H9 (cell line): ENCODE measurements at regions not wholly inside any gene's neighbourhood (a gene's known extent, or its start where the extent isn't known, plus 50 kb on each side); places are given as distances from the start of the nearest gene placed in this dataset.

Experiments used
- DNase-seq: peaks from one replicate; pipeline ENCODE4 v3.0.0-alpha.2; 2017
- H2AFZ ChIP-seq: one replicate; pipeline ENCODE4 v1.6.1; 2013; ENCODE audit warnings: mild to moderate bottlenecking, low read length, control low read depth, moderate library complexity
- H2AK5ac ChIP-seq: 2 replicates; pipeline ENCODE4 v1.6.1; 2013; ENCODE audit warnings: low read length, control low read depth, mixed read lengths; ENCODE audit not compliant: insufficient read length
- H2BK120ac ChIP-seq: one replicate; pipeline ENCODE4 v1.6.1; 2013; ENCODE audit warnings: low read depth, mild to moderate bottlenecking, low read length, control low read depth, inconsistent platforms; ENCODE audit not compliant: poor library complexity, severe bottlenecking
- H2BK12ac ChIP-seq: 2 replicates; pipeline ENCODE4 v1.6.1; 2013; ENCODE audit warnings: low read length, control low read depth, mixed read lengths, low read depth; ENCODE audit not compliant: insufficient read length
- H2BK15ac ChIP-seq: 2 replicates; pipeline ENCODE4 v1.6.1; 2013; ENCODE audit warnings: low read depth, low read length, control low read depth
- H2BK20ac ChIP-seq: one replicate; pipeline ENCODE4 v1.6.1; 2013; ENCODE audit warnings: low read depth, mild to moderate bottlenecking, low read length, control low read depth, inconsistent platforms; ENCODE audit not compliant: poor library complexity, severe bottlenecking
- H2BK5ac ChIP-seq: 2 replicates; pipeline ENCODE4 v1.6.1; 2013; ENCODE audit warnings: low read length, control low read depth, mixed read lengths; ENCODE audit not compliant: insufficient read length
- H3K14ac ChIP-seq: 2 replicates; pipeline ENCODE4 v1.6.1; 2013; ENCODE audit warnings: low read length, control low read depth; ENCODE audit not compliant: insufficient read depth
- H3K18ac ChIP-seq: 2 replicates; pipeline ENCODE4 v1.6.1; 2013; ENCODE audit warnings: low read depth, mild to moderate bottlenecking, mixed read lengths, low read length, control low read depth; ENCODE audit not compliant: insufficient read length
- H3K23ac ChIP-seq: 2 replicates; pipeline ENCODE4 v1.6.1; 2013; ENCODE audit warnings: low read length, control low read depth, mixed read lengths, low read depth; ENCODE audit not compliant: insufficient read length
- H3K23me2 ChIP-seq: 2 replicates; pipeline ENCODE4 v1.6.1; 2013; ENCODE audit warnings: low read depth, mild to moderate bottlenecking, mixed read lengths, low read length, control low read depth; ENCODE audit not compliant: insufficient read length, poor library complexity, severe bottlenecking
- H3K27ac ChIP-seq: 2 replicates; pipeline ENCODE4 v1.5.1; 2013; ENCODE audit warnings: low read length, control low read depth, mixed read lengths, low read depth; ENCODE audit not compliant: insufficient read length
- H3K27me3 ChIP-seq: 2 replicates; pipeline ENCODE4 v1.6.1; 2013; ENCODE audit warnings: low read length, control low read depth, inconsistent platforms; ENCODE audit not compliant: insufficient read depth
- H3K4ac ChIP-seq: 2 replicates; pipeline ENCODE4 v1.6.1; 2013; ENCODE audit warnings: low read depth, mild to moderate bottlenecking, control low read depth, inconsistent platforms, low read length, moderate library complexity
- H3K4me1 ChIP-seq: 2 replicates; pipeline ENCODE4 v1.6.1; 2013; ENCODE audit warnings: low read length, control low read depth, inconsistent platforms; ENCODE audit not compliant: insufficient read depth
- H3K4me2 ChIP-seq: 2 replicates; pipeline ENCODE4 v1.6.1; 2013; ENCODE audit warnings: low read length, control low read depth, mixed read lengths; ENCODE audit not compliant: insufficient read length, insufficient read depth
- H3K56ac ChIP-seq: 2 replicates; pipeline ENCODE4 v1.6.1; 2013; ENCODE audit warnings: low read depth, mild to moderate bottlenecking, mixed read lengths, low read length, control low read depth; ENCODE audit not compliant: insufficient read length
- H3K79me1 ChIP-seq: 2 replicates; pipeline ENCODE4 v1.6.1; 2013; ENCODE audit warnings: low read depth, mild to moderate bottlenecking, moderate library complexity, low read length, control low read depth, inconsistent platforms; ENCODE audit not compliant: insufficient read depth, poor library complexity, severe bottlenecking
- H3K79me2 ChIP-seq: 2 replicates; pipeline ENCODE4 v1.6.1; 2013; ENCODE audit warnings: low read length, control low read depth, inconsistent platforms; ENCODE audit not compliant: insufficient read depth
- H3K9ac ChIP-seq: 2 replicates; pipeline ENCODE4 v1.6.1; 2013; ENCODE audit warnings: low read length, control low read depth, mixed read lengths; ENCODE audit not compliant: insufficient read length; ENCODE audit errors: extremely low read depth
- H3K9me3 ChIP-seq: one replicate; pipeline ENCODE4 v1.6.1; 2013; ENCODE audit warnings: low read depth, low read length, inconsistent platforms; ENCODE audit not compliant: control insufficient read depth
- H3T11ph ChIP-seq: one replicate; pipeline ENCODE4 v1.6.1; 2013; ENCODE audit warnings: mild to moderate bottlenecking, low read length, control low read depth, inconsistent platforms
- H4K20me1 ChIP-seq: one replicate; pipeline ENCODE4 v1.6.1; 2013; ENCODE audit not compliant: control insufficient read depth, insufficient read length, insufficient read depth
- H4K5ac ChIP-seq: 2 replicates; pipeline ENCODE4 v1.6.1; 2013; ENCODE audit warnings: low read depth, mild to moderate bottlenecking, mixed read lengths, low read length, control low read depth; ENCODE audit not compliant: insufficient read length
- H4K8ac ChIP-seq: replicated peaks from 2 replicates; pipeline ENCODE4 v1.6.1; 2013; ENCODE audit warnings: low read length, control low read depth, mixed read lengths, low read depth; ENCODE audit not compliant: insufficient read length
- H4K91ac ChIP-seq: 2 replicates; pipeline ENCODE4 v1.6.1; 2013; ENCODE audit warnings: low read depth, mild to moderate bottlenecking, moderate library complexity, mixed read lengths, low read length, control low read depth; ENCODE audit not compliant: insufficient read length
- H3K27ac Mint-ChIP-seq, 3 experiments: 2 replicates in 2 of 3; 3 replicates in 1 of 3; pipeline ENCODE4 v1.8.0; 2020 to 2021; ENCODE audit warnings: mixed read lengths in 3 of 3, mild to moderate bottlenecking in 1 of 3, moderate library complexity in 1 of 3
- H3K27me3 Mint-ChIP-seq: 2 replicates; pipeline ENCODE4 v1.8.0; 2021; ENCODE audit warnings: low read depth, mild to moderate bottlenecking, moderate library complexity, mixed read lengths
- H3K36me3 Mint-ChIP-seq, 3 experiments: 2 replicates in 2 of 3; 3 replicates in 1 of 3; pipeline ENCODE4 v1.8.0; 2020 to 2021; ENCODE audit warnings: low read depth in 3 of 3, mixed read lengths in 3 of 3; ENCODE audit not compliant: insufficient read depth in 1 of 3
- H3K4me1 Mint-ChIP-seq, 2 experiments: 2 replicates each; pipeline ENCODE4 v1.8.0; 2020; ENCODE audit warnings: mixed read lengths in 2 of 2
- H3K4me3 Mint-ChIP-seq, 2 experiments: 2 replicates in 1 of 2; 3 replicates in 1 of 2; pipeline ENCODE4 v1.8.0; 2020 to 2021; ENCODE audit warnings: mild to moderate bottlenecking in 2 of 2, mixed read lengths in 2 of 2, moderate library complexity in 1 of 2
- H3K9me3 Mint-ChIP-seq, 2 experiments: 2 replicates in 1 of 2; 3 replicates in 1 of 2; pipeline ENCODE4 v1.8.0; 2020; ENCODE audit warnings: mild to moderate bottlenecking in 2 of 2, mixed read lengths in 2 of 2, moderate library complexity in 1 of 2
- CTCF ChIP-seq: fragments of 200-600 bp; sonication (generic); conservative IDR thresholded peaks from 3 replicates; pipeline ENCODE4 v1.8.0; 2021; ENCODE audit warnings: antibody characterized with exemption, mild to moderate bottlenecking
- WGBS: extraction: QIAGEN DNeasy Blood & Tissue Kit; methylation state at CpG from one replicate; pipeline ENCODE4 v1.1.7; 2013; ENCODE audit warnings: missing lambda C conversion rate, low lambda C conversion rate, mixed read lengths; ENCODE audit not compliant: insufficient read length; ENCODE audit errors: extremely low coverage; 5-methylcytosine and 5-hydroxymethylcytosine counted together

GRCh38 chr3:159619341-159619885 is 369.2 kb upstream of the IL12A start:
- no peaks in the 10 kb centered on the region for H3K23me2 ChIP-seq
- no peak overlapping the region for H2BK5ac ChIP-seq
- no peak overlapping the region for H3T11ph ChIP-seq
- no peak for TF ChIP-seq CTCF
- no peak for DNase-seq
- no peaks in the 10 kb centered on the region for H3K36me3 Mint-ChIP-seq
- no peak overlapping the region for H2AFZ ChIP-seq
- no peak overlapping the region for H3K9ac ChIP-seq
- H3K4me3 Mint-ChIP-seq = no peak overlapping the region
- H2BK20ac ChIP-seq = no peak overlapping the region
- no peak overlapping the region for H2BK15ac ChIP-seq
- H3K4me2 ChIP-seq = no peak overlapping the region
- no peak overlapping the region for H3K4ac ChIP-seq
- H2BK12ac ChIP-seq = no peak overlapping the region
- peaks cover 23 to 26% of the 10 kb centered on the region in 2 experiments for H3K4me1 Mint-ChIP-seq
- no peaks in the 10 kb centered on the region for H3K79me2 ChIP-seq
- H2BK120ac ChIP-seq = no peak overlapping the region
- no peaks in the 10 kb centered on the region for H3K4me1 ChIP-seq
- H3K27ac Mint-ChIP-seq = no peak overlapping the region
- H3K27me3 Mint-ChIP-seq = no peaks in the 10 kb centered on the region; the same call in none of the 2 replicates
- H3K9me3 Mint-ChIP-seq = no peaks in the 10 kb centered on the region
- H3K23ac ChIP-seq = no peak overlapping the region
- H3K18ac ChIP-seq = no peak overlapping the region
- H3K14ac ChIP-seq = no peak overlapping the region
- H4K20me1 ChIP-seq = no peaks in the 10 kb centered on the region
- WGBS = no CpG with 5 or more reads among the region's 3 CpGs
- H3K9me3 ChIP-seq = no peaks in the 10 kb centered on the region
- H3K27me3 ChIP-seq = no peaks in the 10 kb centered on the region
- no peak overlapping the region for H2AK5ac ChIP-seq
- H4K8ac ChIP-seq = no peak overlapping the region
- H3K56ac ChIP-seq = no peak overlapping the region
- H3K79me1 ChIP-seq = no peaks in the 10 kb centered on the region
- H4K5ac ChIP-seq = no peak overlapping the region
- H3K27ac ChIP-seq = no peak overlapping the region
- no peak overlapping the region for H4K91ac ChIP-seq
